Activated CD4-positive, alpha-beta T cell treated with anti-CD3 and anti-CD28 coated beads, Interleukin-2, amount 10 ng/mL, durations not matched to agents 7 days and 5 days (primary cell): ENCODE measurements at regions not wholly inside any gene's neighbourhood (a gene's known extent, or its start where the extent isn't known, plus 50 kb on each side); places are given as distances from the start of the nearest gene placed in this dataset.

Experiments used
- CTCF ChIA-PET: fragments of 350-600 bp; sonication (Branson Sonifier 250); formaldehyde crosslinking; loops from one replicate; lab custom pipeline; 2021; ENCODE audit warnings: antibody characterized with exemption; lab: Charles Lee
- POLR2A ChIA-PET: fragments of 350-600 bp; sonication (Branson Sonifier 250); formaldehyde crosslinking; loops from one replicate; lab custom pipeline; 2021; ENCODE audit warnings: antibody characterized with exemption; lab: Charles Lee
- DNase-seq: peaks from one replicate; pipeline ENCODE4 v3.0.0-alpha.2; 2020
- H3K27ac Mint-ChIP-seq: one replicate; pipeline ENCODE4 v1.8.0; 2021; ENCODE audit warnings: mild to moderate bottlenecking, moderate library complexity, mixed read lengths
- H3K27me3 Mint-ChIP-seq: one replicate; pipeline ENCODE4 v1.8.0; 2021; ENCODE audit warnings: mixed read lengths
- H3K36me3 Mint-ChIP-seq: one replicate; pipeline ENCODE4 v1.8.0; 2021; ENCODE audit warnings: low read depth, mixed read lengths
- H3K4me1 Mint-ChIP-seq: one replicate; pipeline ENCODE4 v1.8.0; 2021; ENCODE audit warnings: mixed read lengths
- H3K4me3 Mint-ChIP-seq: one replicate; pipeline ENCODE4 v1.8.0; 2021; ENCODE audit warnings: mild to moderate bottlenecking, moderate library complexity, mixed read lengths
- H3K9me3 Mint-ChIP-seq: one replicate; pipeline ENCODE4 v1.8.0; 2021; ENCODE audit warnings: mixed read lengths

DNA sequence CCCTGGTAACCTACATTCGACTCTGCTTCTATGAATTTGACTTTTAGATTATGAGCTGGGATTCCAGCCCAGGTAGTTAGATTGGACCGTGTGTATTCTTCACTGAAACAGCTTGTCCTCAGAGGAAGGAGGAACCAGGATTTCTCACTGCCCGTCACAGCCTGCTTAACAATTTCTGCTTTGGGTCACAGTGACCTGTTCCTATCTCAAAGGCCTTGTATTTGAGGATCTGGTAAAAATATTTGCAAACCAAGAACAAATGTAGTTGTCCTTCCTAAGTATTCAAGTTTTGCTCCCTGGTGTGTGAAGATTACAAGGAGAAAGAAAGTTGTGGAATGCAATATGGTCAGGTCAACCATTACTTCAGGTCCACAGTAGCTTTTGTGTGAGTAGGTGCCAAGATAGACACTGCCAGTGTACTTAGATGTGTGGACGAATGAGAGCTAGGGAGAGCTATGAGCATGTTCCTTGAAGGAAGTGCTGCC, 55.1 kb downstream of the KIF4B start:
- no peaks in the 10 kb centered on the region for H3K36me3 Mint-ChIP-seq
- H3K9me3 Mint-ChIP-seq: no peaks in the 10 kb centered on the region
- DNase-seq: no peak
- H3K4me3 Mint-ChIP-seq: no peak overlapping the region
- ChIA-PET CTCF (interaction anchor here (1.2 kb wide), 1 partner anchor 32 kb away, joined by 3 read pairs; no protein-coding TSS in a partner anchor), POLR2A (no interaction called here)
- no peak overlapping the region for H3K27ac Mint-ChIP-seq
- peaks cover 3% of the 10 kb centered on the region for H3K27me3 Mint-ChIP-seq
- no peaks in the 10 kb centered on the region for H3K4me1 Mint-ChIP-seq

DNA sequence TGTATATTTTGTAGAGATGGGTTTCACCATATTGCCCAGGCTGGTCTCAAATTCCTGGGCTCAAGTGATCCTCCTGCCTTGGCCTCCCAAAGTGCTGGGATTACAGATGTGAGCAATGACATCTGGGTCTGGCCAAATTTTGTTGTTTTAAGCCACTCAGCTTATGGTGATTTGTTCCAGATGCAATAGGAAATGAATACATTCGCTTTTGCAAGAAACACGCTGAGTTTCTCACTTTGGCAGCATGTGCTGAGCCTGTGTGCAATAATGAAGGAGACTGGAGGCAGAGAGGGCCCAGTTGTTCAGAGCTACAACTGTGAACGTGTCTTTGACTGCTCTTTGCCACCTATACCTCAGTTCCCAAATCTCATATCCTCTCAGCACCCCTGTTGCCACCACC, 56.4 kb downstream of the KIF4B start:
- Mint-ChIP-seq H3K27ac (no peak overlapping the region), H3K4me1 (no peaks in the 10 kb centered on the region), H3K9me3 (no peaks in the 10 kb centered on the region), H3K36me3 (no peaks in the 10 kb centered on the region), H3K27me3 (peaks cover 3% of the 10 kb centered on the region), H3K4me3 (no peak overlapping the region)
- ChIA-PET CTCF (no interaction called here), POLR2A (no interaction called here)
- DNase-seq: no peak

DNA sequence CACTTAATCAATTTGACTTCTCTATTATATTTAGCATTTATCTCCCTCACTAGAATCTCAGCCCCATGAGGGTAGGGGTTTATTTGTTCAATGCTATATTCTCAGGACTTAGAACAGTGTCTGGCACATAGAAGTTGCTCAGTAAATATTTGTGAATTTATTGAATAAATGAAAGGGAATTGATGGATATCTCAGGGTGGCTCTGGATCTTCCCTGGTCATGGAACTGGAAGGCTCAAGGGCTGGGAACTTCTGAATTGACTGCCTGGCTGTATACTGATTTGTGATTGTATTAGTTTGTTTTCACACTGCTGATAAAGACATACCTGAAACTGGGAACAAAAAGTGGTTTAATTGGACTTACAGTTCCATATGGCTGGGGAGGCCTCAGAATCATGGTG, 57.2 kb downstream of the KIF4B start:
- no peaks in the 10 kb centered on the region for H3K36me3 Mint-ChIP-seq
- H3K4me1 Mint-ChIP-seq: no peaks in the 10 kb centered on the region
- peaks cover 3% of the 10 kb centered on the region for H3K27me3 Mint-ChIP-seq
- no peak overlapping the region for H3K4me3 Mint-ChIP-seq
- ChIA-PET CTCF (no interaction called here), POLR2A (no interaction called here)
- H3K9me3 Mint-ChIP-seq: no peaks in the 10 kb centered on the region
- no peak overlapping the region for H3K27ac Mint-ChIP-seq
- DNase-seq: no peak

DNA sequence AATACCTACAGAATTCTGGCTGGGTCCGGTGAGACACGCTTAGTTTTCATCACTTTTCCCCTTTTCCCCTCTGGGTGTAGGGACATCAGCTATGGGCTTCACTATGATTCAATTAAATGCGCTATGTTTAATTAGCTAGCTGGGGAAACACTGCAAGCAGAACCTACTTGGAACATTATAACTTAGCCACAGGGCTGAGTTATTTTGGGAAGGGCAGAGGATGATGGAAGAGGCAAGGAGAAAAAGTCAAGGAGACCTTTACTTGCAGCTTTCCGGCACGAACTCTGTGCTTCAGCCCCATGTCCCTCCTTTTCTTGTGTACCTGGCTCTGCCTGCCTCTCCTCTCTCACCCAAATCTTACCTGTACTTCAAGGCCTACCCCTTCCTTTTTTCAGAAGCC, 62.8 kb downstream of the KIF4B start:
- H3K4me1 Mint-ChIP-seq: no peaks in the 10 kb centered on the region
- CTCF ChIA-PET: no interaction called here
- no peak for DNase-seq

DNA sequence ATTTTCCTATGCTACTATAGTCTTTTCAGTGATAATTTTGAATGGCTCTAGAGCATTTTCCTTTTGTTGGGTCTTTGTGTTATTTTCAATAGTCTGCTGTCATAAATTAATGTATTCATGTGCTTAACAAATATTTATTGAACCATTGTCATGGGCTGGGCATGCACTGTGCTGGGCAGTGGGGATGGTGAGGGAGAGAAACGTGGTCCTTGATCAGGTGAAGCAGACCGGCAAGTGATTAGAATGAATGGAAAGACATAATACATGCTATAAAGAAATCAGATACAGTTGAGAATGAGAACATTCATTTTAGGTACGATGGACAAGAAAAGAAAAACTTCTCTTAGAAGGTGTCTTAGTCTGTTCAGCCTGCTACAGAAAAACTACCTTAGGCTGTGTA, 66.1 kb downstream of the KIF4B start:
- Mint-ChIP-seq H3K4me1 (no peaks in the 10 kb centered on the region), H3K9me3 (no peaks in the 10 kb centered on the region), H3K27ac (no peak overlapping the region), H3K36me3 (no peaks in the 10 kb centered on the region), H3K27me3 (peaks cover 3% of the 10 kb centered on the region), H3K4me3 (no peak overlapping the region)
- ChIA-PET CTCF (no interaction called here), POLR2A (no interaction called here)
- no peak for DNase-seq

More for the DNA sequence above, 62.8 kb downstream of the KIF4B start:
- H3K4me3 Mint-ChIP-seq: no peak overlapping the region
- H3K27ac Mint-ChIP-seq: no peak overlapping the region
- H3K9me3 Mint-ChIP-seq: no peaks in the 10 kb centered on the region
- H3K36me3 Mint-ChIP-seq: no peaks in the 10 kb centered on the region
- H3K27me3 Mint-ChIP-seq: peaks cover 3% of the 10 kb centered on the region
- POLR2A ChIA-PET: no interaction called here

DNA sequence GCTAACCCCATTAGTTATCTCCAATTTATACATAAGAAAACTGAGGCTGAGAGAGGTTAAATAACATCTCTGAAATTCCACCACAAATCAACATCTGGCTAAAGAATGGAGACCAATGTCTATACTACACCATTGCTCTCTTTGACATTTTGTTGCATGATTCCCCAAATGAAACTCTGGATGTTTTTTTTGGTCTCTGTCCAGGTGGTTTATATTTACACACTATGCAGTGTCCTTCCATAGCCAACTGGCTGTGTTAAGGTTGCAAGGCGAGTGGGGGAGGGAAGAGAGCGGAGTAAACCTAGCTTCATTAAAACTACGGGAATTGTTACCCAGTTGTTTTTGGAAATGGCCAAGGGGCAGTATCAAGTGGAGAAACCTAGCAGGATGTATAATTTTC, 67.2 kb downstream of the KIF4B start:
- ChIA-PET POLR2A (no interaction called here), CTCF (no interaction called here)
- no peaks in the 10 kb centered on the region for H3K4me1 Mint-ChIP-seq

DNA sequence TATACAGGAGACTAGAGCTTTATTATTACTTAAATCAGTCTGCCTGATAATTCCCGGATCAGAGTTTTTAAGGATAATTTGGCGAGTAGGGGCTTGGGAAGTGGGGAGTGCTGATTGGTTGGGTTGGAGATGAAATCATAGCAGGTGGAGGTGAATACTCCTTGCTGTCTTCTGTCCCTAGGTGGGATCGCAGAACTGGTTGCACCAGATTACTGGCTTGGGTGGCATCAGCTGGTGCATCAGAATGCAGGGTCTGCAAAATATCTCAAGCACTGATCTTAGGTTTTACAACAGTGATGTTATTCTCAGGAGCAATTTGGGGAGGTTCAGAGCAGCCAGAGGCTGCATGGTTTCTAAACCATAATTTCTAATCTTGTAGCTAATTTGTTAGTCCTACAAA, 68.1 kb downstream of the KIF4B start:
- Mint-ChIP-seq H3K9me3 (no peaks in the 10 kb centered on the region), H3K27me3 (peaks cover 3% of the 10 kb centered on the region), H3K4me3 (no peak overlapping the region), H3K27ac (no peak overlapping the region), H3K36me3 (no peaks in the 10 kb centered on the region), H3K4me1 (no peaks in the 10 kb centered on the region)
- DNase-seq: no peak
- CTCF ChIA-PET: no interaction called here
- POLR2A ChIA-PET: no interaction called here

More for the DNA sequence above, 67.2 kb downstream of the KIF4B start:
- H3K36me3 Mint-ChIP-seq: no peaks in the 10 kb centered on the region
- no peak overlapping the region for H3K4me3 Mint-ChIP-seq
- H3K9me3 Mint-ChIP-seq: no peaks in the 10 kb centered on the region
- no peak overlapping the region for H3K27ac Mint-ChIP-seq
- DNase-seq: no peak
- peaks cover 3% of the 10 kb centered on the region for H3K27me3 Mint-ChIP-seq

DNA sequence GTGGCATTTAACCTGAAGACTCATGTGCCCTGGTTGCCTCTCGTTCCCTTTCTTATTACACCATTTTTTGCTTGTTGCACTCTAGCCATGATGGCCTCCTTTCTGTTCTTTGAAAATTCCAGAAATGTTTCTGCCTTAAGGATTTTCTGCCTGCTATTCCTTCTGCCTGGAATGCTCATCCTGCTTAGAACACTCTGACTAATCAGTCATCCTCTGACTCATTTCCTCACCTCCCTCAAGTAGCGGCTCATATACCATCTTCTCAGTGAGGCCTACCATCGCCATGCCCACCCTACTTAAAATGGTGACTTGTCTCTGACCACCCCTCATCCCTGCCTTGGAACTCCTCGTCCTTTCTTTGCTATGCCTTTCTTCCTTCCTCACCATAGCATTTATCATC, 68.8 kb downstream of the KIF4B start:
- H3K4me1 Mint-ChIP-seq: no peaks in the 10 kb centered on the region
- H3K4me3 Mint-ChIP-seq: no peak overlapping the region
- H3K27ac Mint-ChIP-seq: no peak overlapping the region
- DNase-seq: no peak
- peaks cover 3% of the 10 kb centered on the region for H3K27me3 Mint-ChIP-seq
- CTCF ChIA-PET: no interaction called here
- H3K9me3 Mint-ChIP-seq: no peaks in the 10 kb centered on the region
- no peaks in the 10 kb centered on the region for H3K36me3 Mint-ChIP-seq
- POLR2A ChIA-PET: no interaction called here

DNA sequence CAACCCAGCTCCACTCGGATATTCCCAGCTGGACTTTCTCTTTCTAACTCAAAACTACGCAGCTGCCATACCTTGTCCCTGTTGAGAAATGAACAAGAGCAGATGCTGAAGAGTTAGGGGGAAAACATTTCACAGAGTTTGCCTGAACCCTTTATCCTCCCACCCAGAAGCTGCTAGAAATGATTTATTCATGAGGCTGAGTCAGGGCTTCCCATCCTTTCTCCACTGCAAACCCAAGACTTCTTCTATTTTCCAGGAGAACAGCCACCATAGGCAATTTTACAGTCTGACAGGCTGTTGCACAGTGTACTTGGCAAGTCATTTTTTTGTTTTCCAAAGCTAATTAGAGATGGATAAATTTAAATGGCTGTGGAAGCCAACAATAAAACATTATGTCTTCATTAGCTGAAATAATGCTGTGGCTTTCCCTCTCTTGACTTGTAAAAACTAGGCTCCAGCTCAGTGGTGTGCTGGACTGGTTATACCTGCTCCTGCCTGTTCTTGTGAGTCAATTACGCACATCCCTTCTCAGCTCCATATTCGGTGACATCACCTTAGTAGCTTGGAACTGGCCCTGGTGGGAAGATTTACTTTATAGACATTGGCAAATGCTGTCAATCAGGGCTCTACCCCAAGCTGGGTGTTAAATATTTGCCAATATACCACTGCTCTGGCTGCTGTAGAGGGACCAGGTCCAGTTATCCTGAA, 71.9 kb downstream of the KIF4B start:
- Mint-ChIP-seq H3K27me3 (no peaks in the 10 kb centered on the region), H3K4me3 (no peak overlapping the region), H3K9me3 (no peaks in the 10 kb centered on the region), H3K36me3 (no peaks in the 10 kb centered on the region), H3K27ac (no peak overlapping the region), H3K4me1 (no peaks in the 10 kb centered on the region)
- DNase-seq: no peak
- ChIA-PET CTCF (interaction anchor here (0.5 kb wide), 1 partner anchor 10 kb away, joined by 3 read pairs; no protein-coding TSS in a partner anchor), POLR2A (no interaction called here)

DNA sequence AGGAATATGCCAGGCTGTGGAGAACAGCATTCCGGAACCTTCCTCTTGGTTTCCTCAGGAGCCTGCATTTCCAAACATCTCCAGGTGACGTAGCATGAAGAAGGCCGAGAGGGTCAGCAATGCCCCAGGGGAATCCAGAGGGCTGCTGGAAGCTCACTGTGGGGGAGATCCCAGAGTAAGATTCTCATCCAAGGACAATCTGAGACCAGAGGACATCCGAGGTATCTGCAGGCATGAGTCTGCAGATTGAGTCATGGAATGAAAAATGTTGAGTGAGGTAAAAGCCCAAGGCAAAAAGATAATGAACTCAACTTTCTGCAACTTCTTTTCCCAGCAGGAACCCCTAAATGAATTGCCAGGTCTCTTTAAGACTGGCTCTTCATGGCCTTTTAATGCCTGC, 73.5 kb downstream of the KIF4B start:
- Mint-ChIP-seq H3K36me3 (no peaks in the 10 kb centered on the region), H3K4me1 (no peaks in the 10 kb centered on the region), H3K4me3 (no peak overlapping the region), H3K9me3 (no peaks in the 10 kb centered on the region), H3K27ac (no peak overlapping the region), H3K27me3 (peaks cover under 1% of the 10 kb centered on the region)
- DNase-seq: no peak
- ChIA-PET CTCF (interaction anchor here (0.6 kb wide), 1 partner anchor 136 kb away, joined by 4 read pairs; no protein-coding TSS in a partner anchor), POLR2A (no interaction called here)

DNA sequence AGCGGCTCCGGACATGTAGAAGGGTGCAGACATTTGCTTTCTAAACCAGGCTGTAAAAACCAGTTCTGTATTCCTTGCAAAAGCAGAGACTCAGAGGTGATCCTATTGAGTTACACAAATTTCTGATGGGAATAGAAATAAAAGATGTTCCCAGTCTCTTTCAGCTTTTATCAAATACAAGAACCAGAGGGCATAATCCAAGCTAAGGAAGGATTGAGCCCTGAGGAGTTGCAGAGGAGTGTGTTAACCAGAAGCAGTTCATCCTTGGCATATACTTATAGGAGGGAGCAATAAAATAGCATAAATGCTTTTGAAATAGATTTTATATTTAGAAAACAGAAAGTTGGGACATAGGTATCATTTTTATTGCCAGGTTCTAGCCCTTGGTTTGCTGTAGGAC, 75.3 kb downstream of the KIF4B start:
- Mint-ChIP-seq H3K27ac (no peak overlapping the region), H3K9me3 (no peaks in the 10 kb centered on the region), H3K4me3 (no peak overlapping the region), H3K27me3 (peaks cover 2% of the 10 kb centered on the region), H3K4me1 (no peaks in the 10 kb centered on the region), H3K36me3 (no peaks in the 10 kb centered on the region)
- DNase-seq: no peak
- CTCF ChIA-PET: no interaction called here
- POLR2A ChIA-PET: no interaction called here

DNA sequence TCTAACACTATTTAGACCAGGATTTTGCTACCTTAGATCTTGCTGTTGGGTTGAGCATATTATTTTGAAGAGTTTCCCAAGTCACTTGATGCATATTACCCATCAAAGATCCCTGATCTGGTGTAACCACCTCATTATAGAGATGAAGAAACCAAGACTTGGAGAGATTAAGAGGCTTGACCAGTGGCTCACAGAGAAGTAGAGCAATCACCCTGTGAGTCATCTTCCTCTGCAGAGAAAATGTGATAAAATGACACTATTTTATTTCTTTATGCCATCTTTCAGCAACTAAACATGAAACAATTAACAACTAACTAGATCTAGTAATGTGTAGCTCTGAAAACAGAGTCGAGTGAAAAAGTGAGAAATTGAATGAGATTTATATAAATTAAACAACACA, 76.1 kb downstream of the KIF4B start:
- no peak for DNase-seq
- no peak overlapping the region for H3K27ac Mint-ChIP-seq
- H3K27me3 Mint-ChIP-seq: peaks cover 2% of the 10 kb centered on the region
- no peaks in the 10 kb centered on the region for H3K36me3 Mint-ChIP-seq
- ChIA-PET POLR2A (no interaction called here), CTCF (no interaction called here)
- H3K9me3 Mint-ChIP-seq: no peaks in the 10 kb centered on the region
- no peak overlapping the region for H3K4me3 Mint-ChIP-seq
- no peaks in the 10 kb centered on the region for H3K4me1 Mint-ChIP-seq

DNA sequence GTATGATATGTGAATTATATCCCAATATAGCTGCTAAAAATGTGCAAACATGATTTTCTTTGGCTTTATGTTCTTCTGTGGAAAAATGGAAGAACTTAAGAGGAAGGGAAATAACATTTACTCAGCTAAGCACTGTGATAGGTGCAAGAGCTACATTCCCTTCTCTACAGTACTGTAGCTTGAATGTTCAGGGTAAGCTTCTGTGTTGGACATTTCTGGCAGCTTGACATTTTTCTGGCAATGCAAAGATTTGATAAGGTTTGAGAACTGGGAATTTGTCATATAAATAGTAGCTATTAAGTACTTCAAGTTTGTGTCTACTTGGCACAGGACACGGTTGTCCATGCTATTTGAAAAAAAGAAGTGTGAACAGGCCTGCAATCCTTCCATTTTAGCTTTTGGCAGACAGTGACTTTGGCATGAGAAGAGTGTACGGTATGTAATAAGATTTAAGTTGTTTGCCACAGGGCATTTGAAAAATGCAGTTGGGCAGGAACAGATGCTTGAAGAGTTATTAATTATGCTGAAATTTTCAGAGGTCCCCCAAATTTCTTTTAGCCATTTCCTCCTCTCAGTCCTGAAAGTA, 77.6 kb downstream of the KIF4B start:
- POLR2A ChIA-PET: no interaction called here
- CTCF ChIA-PET: interaction anchor here (0.5 kb wide), 1 partner anchor 1629 kb away, joined by 3 read pairs; no protein-coding TSS in a partner anchor
- H3K9me3 Mint-ChIP-seq: no peaks in the 10 kb centered on the region
- H3K27ac Mint-ChIP-seq: no peak overlapping the region
- peaks cover 5% of the 10 kb centered on the region for H3K27me3 Mint-ChIP-seq
- no peaks in the 10 kb centered on the region for H3K4me1 Mint-ChIP-seq
- H3K4me3 Mint-ChIP-seq: no peak overlapping the region
- no peak for DNase-seq
- no peaks in the 10 kb centered on the region for H3K36me3 Mint-ChIP-seq
